ENCODE measurements at regions not wholly inside any gene's neighbourhood (a gene's known extent, or its start where the extent isn't known, plus 50 kb on each side); places are given as distances from the start of the nearest gene placed in this dataset.

DNA sequence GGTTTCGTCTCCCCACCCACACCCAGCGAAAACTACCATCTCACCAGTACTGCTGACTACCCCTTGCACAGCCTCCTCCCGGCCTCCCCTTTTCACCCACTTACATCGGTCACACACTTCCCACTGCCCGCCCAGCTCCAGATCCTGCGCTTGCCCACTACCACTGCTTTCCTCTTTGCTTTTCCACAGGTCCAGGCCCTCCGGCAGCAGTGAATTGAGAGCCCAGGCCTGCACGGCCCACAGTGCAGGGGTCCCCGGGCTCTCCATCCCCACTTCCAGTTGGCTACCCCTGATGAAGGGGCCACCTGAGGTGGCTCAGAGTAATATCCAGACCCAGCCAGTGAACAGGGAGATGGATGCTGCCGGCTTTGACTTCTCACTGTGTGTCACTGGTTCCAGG lies 120.2 kb upstream of the FSTL4 start:
- no peak for DNase-seq (ENCODE audit: low spot score)
- TF ChIP-seq, protein P1, sequence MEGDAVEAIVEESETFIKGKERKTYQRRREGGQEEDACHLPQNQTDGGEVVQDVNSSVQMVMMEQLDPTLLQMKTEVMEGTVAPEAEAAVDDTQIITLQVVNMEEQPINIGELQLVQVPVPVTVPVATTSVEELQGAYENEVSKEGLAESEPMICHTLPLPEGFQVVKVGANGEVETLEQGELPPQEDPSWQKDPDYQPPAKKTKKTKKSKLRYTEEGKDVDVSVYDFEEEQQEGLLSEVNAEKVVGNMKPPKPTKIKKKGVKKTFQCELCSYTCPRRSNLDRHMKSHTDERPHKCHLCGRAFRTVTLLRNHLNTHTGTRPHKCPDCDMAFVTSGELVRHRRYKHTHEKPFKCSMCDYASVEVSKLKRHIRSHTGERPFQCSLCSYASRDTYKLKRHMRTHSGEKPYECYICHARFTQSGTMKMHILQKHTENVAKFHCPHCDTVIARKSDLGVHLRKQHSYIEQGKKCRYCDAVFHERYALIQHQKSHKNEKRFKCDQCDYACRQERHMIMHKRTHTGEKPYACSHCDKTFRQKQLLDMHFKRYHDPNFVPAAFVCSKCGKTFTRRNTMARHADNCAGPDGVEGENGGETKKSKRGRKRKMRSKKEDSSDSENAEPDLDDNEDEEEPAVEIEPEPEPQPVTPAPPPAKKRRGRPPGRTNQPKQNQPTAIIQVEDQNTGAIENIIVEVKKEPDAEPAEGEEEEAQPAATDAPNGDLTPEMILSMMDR (IDR thresholded peaks at IDR 0.05; ENCODE audit: extremely low read depth, missing control alignments), result no peak

DNA sequence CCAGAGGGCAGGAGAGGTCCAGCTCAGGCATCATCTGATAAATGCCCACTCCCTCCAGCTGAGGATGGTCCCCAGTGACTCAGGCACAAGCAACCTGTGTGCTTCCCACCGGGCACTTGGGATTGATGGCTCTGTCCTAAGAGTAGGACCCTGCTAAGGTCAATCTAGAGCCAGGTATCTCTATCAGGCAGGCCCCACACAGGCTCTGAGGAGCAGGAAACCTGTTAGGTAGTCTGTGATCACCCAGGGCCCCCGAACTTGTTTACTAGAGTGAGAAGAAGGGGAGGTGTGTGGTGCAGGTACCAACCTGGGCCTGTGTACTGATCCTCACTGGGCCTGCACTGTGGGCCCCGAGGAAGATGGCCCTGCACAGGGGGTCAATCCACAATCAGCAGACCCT lies 119.6 kb upstream of the FSTL4 start:
- TF ChIP-seq, protein P1 (IDR thresholded peaks at IDR 0.05; ENCODE audit: extremely low read depth, missing control alignments), result no peak
- no peak for DNase-seq (ENCODE audit: low spot score)

DNA sequence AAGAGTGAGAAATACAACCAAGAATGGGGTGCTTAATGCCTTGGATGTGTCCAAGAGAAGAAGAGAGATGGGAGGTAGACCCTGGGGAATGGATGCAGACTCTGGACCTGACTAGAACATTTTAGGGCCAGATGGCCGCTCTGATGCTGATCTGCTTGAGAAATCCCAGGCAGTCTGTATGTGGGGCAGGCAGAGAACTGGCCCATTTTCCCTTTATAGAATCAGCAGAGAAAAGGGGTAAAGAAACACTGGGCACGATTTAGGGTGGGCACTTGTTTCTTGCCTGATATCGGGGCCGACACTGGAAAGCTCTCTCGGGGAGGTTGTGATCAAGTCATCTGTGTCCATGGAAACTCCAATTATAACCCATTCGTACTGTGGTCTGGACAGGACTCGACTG lies 118.5 kb upstream of the FSTL4 start:
- TF ChIP-seq, protein P1 (IDR thresholded peaks at IDR 0.05; ENCODE audit: extremely low read depth, missing control alignments), result no peak
- DNase-seq (ENCODE audit: low spot score), result no peak

DNA sequence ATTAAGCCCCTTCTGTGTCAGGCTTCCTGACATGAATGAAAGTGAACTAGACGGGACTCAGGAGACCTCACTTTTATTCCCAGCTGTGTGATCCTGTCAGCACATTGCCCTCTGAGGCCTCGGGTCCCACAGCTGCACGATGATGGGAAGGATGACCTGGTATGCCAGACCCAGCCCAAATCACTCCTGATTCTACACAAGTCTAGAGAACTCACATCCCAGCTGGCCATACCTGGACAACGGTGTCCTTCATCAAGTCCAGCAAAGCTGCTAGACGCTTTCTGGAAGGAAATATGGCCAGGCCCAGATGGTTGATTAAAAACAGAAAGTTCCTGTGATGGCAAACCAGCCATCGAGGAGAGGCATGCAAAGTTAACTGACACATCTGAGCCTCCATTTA lies 118.0 kb upstream of the FSTL4 start:
- DNase-seq (ENCODE audit: low spot score), result no peak

DNA sequence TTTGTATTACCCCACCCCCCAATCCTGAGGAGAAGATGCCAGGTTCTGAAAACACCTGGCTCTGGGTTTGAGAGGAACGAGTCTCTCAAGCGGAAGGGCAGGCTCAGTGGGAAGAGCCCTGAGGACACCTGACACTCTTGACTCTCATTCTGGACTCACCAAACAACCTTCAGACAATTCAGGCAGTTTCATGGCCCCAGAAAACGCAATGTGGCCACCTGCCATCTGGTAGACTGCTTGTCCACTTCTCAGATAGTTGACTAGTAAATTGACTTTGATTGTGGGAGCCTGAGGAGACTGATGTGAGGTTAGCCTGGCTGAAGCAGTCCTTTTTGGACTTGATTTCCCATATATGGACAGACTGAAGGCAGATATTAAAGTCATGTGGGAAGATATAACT lies 117.5 kb upstream of the FSTL4 start:
- no peak for DNase-seq (ENCODE audit: low spot score)
- TF ChIP-seq, protein P1 (IDR thresholded peaks at IDR 0.05; ENCODE audit: extremely low read depth, missing control alignments), result no peak

More for the DNA sequence above, 118.0 kb upstream of the FSTL4 start:
- TF ChIP-seq, protein P1 (IDR thresholded peaks at IDR 0.05; ENCODE audit: extremely low read depth, missing control alignments), result no peak

DNA sequence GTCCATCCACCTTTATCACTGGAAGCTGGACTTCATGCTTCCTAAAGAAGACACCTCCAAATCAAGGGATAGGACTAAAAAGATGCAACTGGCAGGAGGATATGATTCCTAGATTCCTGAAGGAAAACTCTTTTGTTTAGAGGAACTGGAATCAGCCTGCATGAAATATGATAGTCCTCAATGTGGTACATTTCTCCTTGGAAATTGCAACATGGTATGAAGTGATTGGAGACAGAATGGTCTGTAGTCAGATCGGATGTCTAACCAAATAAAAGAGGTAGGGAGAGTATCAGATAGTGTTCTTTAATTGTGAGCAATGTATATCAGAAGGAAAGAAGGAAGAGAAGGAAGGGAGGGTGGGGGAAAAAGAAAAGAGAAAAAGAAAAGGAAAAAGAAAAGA lies 116.1 kb upstream of the FSTL4 start:
- DNase-seq (ENCODE audit: low spot score), result no peak
- TF ChIP-seq, protein P1 (IDR thresholded peaks at IDR 0.05; ENCODE audit: extremely low read depth, missing control alignments), result no peak

DNA sequence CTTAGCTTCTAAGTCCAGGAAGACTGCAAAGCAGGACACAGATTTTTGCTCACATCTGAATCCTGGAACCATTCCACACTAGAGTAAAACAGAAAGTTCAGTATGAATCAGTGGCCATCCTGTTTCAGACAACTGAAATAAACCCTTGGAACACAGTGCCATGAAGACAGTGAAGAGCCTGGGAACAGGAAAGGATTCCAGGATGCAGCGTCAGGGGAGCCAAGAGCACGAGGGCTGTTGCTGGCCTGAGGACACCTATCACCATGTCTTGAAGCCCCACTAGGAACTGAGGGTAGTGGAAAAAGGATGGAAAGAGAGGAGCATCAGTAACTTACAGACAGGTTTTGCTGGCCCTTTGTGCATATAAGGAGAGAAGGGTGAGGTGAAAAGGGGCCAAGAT lies 115.3 kb upstream of the FSTL4 start:
- TF ChIP-seq, protein P1 (IDR thresholded peaks at IDR 0.05; ENCODE audit: extremely low read depth, missing control alignments), result no peak
- no peak for DNase-seq (ENCODE audit: low spot score)

Data from GM20000 (cell line).